IPS DF 19.7 (cell line): ENCODE measurements at regions not wholly inside any gene's neighbourhood (a gene's known extent, or its start where the extent isn't known, plus 50 kb on each side); places are given as distances from the start of the nearest gene placed in this dataset.

Source experiments
- DNase-seq: peaks from one replicate; pipeline ENCODE4 v3.0.0-alpha.2; 2013; ENCODE audit warnings: low read depth, low spot score

GRCh38 chr11:45440111-45440510, 154.0 kb upstream of the SYT13 start:
- DNase-seq: no peak

- no peak for DNase-seq
Observed at GRCh38 chr11:45436966-45437365, 150.8 kb upstream of the SYT13 start.

- no peak for DNase-seq
Observed at GRCh38 chr11:45436118-45436517, 150.0 kb upstream of the SYT13 start.

- no peak for DNase-seq
Observed at GRCh38 chr11:45435706-45436105, 149.6 kb upstream of the SYT13 start.

- no peak for DNase-seq
Observed at GRCh38 chr11:45432910-45433309, 146.8 kb upstream of the SYT13 start.

- no peak for DNase-seq
Observed at GRCh38 chr11:45432100-45432499, 146.0 kb upstream of the SYT13 start.

- DNase-seq: no peak
Observed at GRCh38 chr11:45431046-45432018, 145.2 kb upstream of the SYT13 start.

- DNase-seq: no peak
Observed at GRCh38 chr11:45430361-45430760, 144.2 kb upstream of the SYT13 start.

- no peak for DNase-seq
Observed at GRCh38 chr11:45429719-45430118, 143.6 kb upstream of the SYT13 start.

- no peak for DNase-seq
Observed at GRCh38 chr11:45428541-45429230, 142.5 kb upstream of the SYT13 start.

GRCh38 chr11:45428116-45428515, 142.0 kb upstream of the SYT13 start:
- DNase-seq: no peak

GRCh38 chr11:45424411-45425180, 138.5 kb upstream of the SYT13 start:
- DNase-seq: no peak

- no peak for DNase-seq
Observed at GRCh38 chr11:45423475-45424120, 137.5 kb upstream of the SYT13 start.

- no peak for DNase-seq
Observed at GRCh38 chr11:45423036-45423435, 136.9 kb upstream of the SYT13 start.

GRCh38 chr11:45414088-45414487, 127.9 kb upstream of the SYT13 start:
- DNase-seq: no peak

- DNase-seq: no peak
Observed at GRCh38 chr11:45413156-45413858, 127.2 kb upstream of the SYT13 start.

GRCh38 chr11:45412521-45412920, 126.4 kb upstream of the SYT13 start:
- no peak for DNase-seq

- DNase-seq: no peak
Observed at GRCh38 chr11:45412051-45412471, 125.9 kb upstream of the SYT13 start.

GRCh38 chr11:45411228-45411946, 125.2 kb upstream of the SYT13 start:
- DNase-seq: no peak
